ENCODE measurements at regions not wholly inside any gene's neighbourhood (a gene's known extent, or its start where the extent isn't known, plus 50 kb on each side); places are given as distances from the start of the nearest gene placed in this dataset.

DNA sequence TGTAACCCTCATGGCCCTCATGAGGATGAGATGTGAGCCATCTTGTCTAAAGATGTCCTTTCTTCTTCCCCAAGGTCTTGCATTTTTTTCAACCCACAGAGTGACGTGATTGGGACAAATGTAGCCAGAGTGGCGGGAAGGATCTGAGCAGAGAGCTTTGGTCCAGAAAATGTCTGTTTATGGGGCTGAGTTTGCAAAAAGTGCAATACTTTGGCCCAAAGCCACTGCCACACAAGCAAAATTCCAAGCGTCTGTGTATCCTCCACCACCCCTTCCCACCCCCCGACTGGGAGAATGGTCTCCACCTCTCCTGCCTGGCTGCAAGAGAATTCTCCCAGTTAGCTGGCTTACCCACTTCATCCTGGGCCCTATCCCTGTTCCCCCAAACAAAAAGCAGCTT lies 246.9 kb upstream of the LRIG1 start:
- TF ChIP-seq TEAD2 (tag; IDR thresholded peaks at IDR 0.05) (no peak), ZBTB11 (CRISPR knock-in tag; IDR thresholded peaks at IDR 0.05) (no peak), POLR2A (conservative IDR thresholded peaks at IDR 0.05) (no peak)
